ENCODE measurements at regions not wholly inside any gene's neighbourhood (a gene's known extent, or its start where the extent isn't known, plus 50 kb on each side); places are given as distances from the start of the nearest gene placed in this dataset.
"Not testable (repeated sequence)": the region's sequence is repeated elsewhere in the genome, so short reads cannot be mapped to it uniquely, and the experiment has no call there.

- H3K36me3 ChIP-seq (ENCODE audit: control insufficient read depth in 2 of 2, insufficient read depth in 2 of 2, low read length in 2 of 2) = no peaks in the 10 kb centered on the region
- no peak overlapping the region for H3K27ac ChIP-seq (ENCODE audit: low read length)
- no peak overlapping the region for H3K4me3 ChIP-seq (ENCODE audit: low read length in 2 of 2)
- peaks cover 3% of the 10 kb centered on the region for H3K4me1 ChIP-seq (ENCODE audit: control insufficient read depth, insufficient read depth, low read length)
- no peaks in the 10 kb centered on the region for H3K9me3 ChIP-seq (ENCODE audit: control insufficient read depth in 2 of 2, low read length in 2 of 2)
- H3K9ac ChIP-seq (ENCODE audit: low read length in 2 of 2) = no peak overlapping the region
- H3K27me3 ChIP-seq (ENCODE audit: control insufficient read depth in 1 of 2, insufficient read depth in 2 of 2, low read length in 2 of 2) = peaks cover 0 to 2% of the 10 kb centered on the region in 2 donors
Observed at GRCh38 chr20:40634891-40635290, 54.1 kb downstream of the MAFB start.

GRCh38 chr20:40633123-40633850, 55.7 kb downstream of the MAFB start:
- peaks cover 3% of the 10 kb centered on the region for H3K4me1 ChIP-seq (ENCODE audit: control insufficient read depth, insufficient read depth, low read length)
- H3K36me3 ChIP-seq (ENCODE audit: control insufficient read depth in 2 of 2, insufficient read depth in 2 of 2, low read length in 2 of 2) = no peaks in the 10 kb centered on the region
- no peak overlapping the region for H3K27ac ChIP-seq (ENCODE audit: low read length)
- no peaks in the 10 kb centered on the region for H3K9me3 ChIP-seq (ENCODE audit: control insufficient read depth in 2 of 2, low read length in 2 of 2)
- H3K4me3 ChIP-seq (ENCODE audit: low read length in 2 of 2) = no peak overlapping the region
- peaks cover 0 to 2% of the 10 kb centered on the region in 2 donors for H3K27me3 ChIP-seq (ENCODE audit: control insufficient read depth in 1 of 2, insufficient read depth in 2 of 2, low read length in 2 of 2)
- H3K9ac ChIP-seq (ENCODE audit: low read length in 2 of 2) = no peak overlapping the region

DNA sequence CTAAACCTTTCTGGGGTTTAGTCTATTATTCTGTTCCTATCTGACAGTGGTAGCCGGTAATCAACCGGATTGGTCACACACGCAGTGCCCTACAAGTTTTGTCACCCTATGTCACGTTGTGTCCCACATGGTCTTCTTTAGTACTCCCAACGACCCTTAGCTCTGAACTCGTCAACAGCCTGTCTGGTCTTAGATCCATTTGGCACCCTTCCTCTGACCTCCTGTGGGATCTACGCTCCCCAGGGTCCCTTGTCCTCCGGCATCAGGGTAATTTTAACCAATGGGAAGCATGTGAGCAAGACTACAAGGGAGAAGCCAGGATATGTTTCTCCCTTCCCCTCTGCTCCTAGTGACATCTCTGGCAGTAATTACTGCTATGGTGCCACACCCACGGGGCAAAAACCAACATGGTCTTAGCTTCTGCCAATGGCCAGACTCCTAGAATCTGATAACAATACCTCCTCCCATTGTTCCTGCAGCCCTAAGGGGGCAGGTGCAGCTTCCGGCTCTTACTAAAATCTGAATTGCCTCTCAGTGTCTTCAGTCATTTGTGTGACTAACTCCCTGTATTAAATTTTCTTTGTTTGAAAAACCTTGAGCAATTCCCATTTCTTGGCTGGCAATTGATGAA, 56.6 kb downstream of the MAFB start:
- Histone ChIP-seq H3K9ac (ENCODE audit: low read length in 2 of 2) (no peak overlapping the region), H3K27ac (ENCODE audit: low read length) (no peak overlapping the region), H3K36me3 (ENCODE audit: control insufficient read depth in 2 of 2, insufficient read depth in 2 of 2, low read length in 2 of 2) (no peaks in the 10 kb centered on the region), H3K4me3 (ENCODE audit: low read length in 2 of 2) (no peak overlapping the region), H3K4me1 (ENCODE audit: control insufficient read depth, insufficient read depth, low read length) (peaks cover 3% of the 10 kb centered on the region), H3K27me3 (ENCODE audit: control insufficient read depth in 1 of 2, insufficient read depth in 2 of 2, low read length in 2 of 2) (peaks cover 0 to 2% of the 10 kb centered on the region in 2 donors), H3K9me3 (ENCODE audit: control insufficient read depth in 2 of 2, low read length in 2 of 2) (no peaks in the 10 kb centered on the region)

DNA sequence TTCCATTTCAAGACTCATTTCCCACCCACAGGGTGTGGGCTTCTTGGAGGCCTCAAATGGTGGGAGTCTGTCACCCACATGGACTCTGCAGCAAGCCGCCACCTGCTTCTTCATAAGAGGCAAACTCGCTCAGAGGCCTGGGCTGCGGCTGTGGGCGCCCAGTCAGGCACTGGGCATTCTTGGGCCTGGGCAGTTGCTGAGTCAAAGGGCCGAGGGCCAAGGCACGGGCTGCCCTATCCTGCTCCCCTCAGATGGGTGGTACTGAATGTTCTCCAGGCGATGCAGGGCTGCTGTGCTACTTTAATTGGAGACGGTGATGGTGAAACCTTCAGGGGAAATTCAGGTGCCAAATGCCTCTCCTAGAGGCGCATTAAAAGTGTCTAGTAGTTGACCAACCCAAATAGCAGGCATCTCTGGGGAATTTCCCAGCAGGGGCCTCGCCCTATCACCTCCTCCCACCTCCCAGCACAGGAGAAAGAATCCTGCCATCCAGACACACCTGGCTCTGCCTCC, 57.9 kb downstream of the MAFB start:
- Histone ChIP-seq H3K36me3 (ENCODE audit: control insufficient read depth in 2 of 2, insufficient read depth in 2 of 2, low read length in 2 of 2) (no peaks in the 10 kb centered on the region), H3K4me1 (ENCODE audit: control insufficient read depth, insufficient read depth, low read length) (peaks cover 3% of the 10 kb centered on the region), H3K27ac (ENCODE audit: low read length) (no peak overlapping the region), H3K9ac (ENCODE audit: low read length in 2 of 2) (no peak overlapping the region), H3K4me3 (ENCODE audit: low read length in 2 of 2) (no peak overlapping the region), H3K27me3 (ENCODE audit: control insufficient read depth in 1 of 2, insufficient read depth in 2 of 2, low read length in 2 of 2) (no peaks in the 10 kb centered on the region), H3K9me3 (ENCODE audit: control insufficient read depth in 2 of 2, low read length in 2 of 2) (no peaks in the 10 kb centered on the region)

DNA sequence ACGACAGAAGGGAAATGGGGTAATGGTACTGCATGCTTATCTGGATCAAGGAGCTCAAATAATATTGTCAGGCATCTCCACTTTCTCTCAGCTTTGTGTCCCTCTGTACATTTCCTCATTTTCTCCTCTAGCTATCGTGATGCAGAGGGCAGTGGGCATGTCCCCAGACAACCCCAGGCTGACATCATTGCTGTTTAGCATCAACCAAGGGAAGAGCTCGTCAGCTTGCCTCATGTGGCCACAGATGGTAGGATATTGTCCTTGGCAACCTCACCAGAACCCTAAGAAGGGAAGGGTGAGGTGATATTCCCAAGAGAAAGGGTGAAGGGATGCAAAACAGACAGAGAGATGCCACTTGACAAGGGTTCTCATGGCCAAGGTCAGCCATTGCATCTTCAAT, 58.3 kb downstream of the MAFB start:
- Histone ChIP-seq H3K9me3 (ENCODE audit: control insufficient read depth in 2 of 2, low read length in 2 of 2) (no peaks in the 10 kb centered on the region), H3K4me1 (ENCODE audit: control insufficient read depth, insufficient read depth, low read length) (peaks cover 3% of the 10 kb centered on the region), H3K36me3 (ENCODE audit: control insufficient read depth in 2 of 2, insufficient read depth in 2 of 2, low read length in 2 of 2) (no peaks in the 10 kb centered on the region), H3K4me3 (ENCODE audit: low read length in 2 of 2) (no peak overlapping the region), H3K27ac (ENCODE audit: low read length) (no peak overlapping the region), H3K9ac (ENCODE audit: low read length in 2 of 2) (no peak overlapping the region), H3K27me3 (ENCODE audit: control insufficient read depth in 1 of 2, insufficient read depth in 2 of 2, low read length in 2 of 2) (no peaks in the 10 kb centered on the region)

DNA sequence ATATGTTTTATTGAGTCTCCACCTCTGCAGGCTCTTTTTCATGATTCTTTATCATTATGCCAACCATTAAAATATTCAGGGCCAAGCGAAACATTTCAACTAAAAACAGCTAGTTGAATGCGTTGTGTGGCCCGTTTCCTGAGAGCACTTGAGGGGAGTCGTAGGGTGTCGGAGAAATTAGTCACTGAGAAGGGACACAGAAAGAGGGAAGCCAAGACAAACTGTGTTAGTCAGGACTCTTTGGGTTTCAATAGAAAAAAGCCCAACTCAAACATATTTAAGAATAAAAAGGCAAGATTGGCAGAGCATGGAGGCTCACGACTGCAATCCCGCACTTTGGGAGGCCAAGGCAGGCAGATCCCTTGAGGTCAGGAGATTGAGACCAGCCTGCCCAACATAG, 58.9 kb downstream of the MAFB start:
- Histone ChIP-seq H3K4me1 (ENCODE audit: control insufficient read depth, insufficient read depth, low read length) (peaks cover 3% of the 10 kb centered on the region), H3K27ac (ENCODE audit: low read length) (no peak overlapping the region), H3K4me3 (ENCODE audit: low read length in 2 of 2) (no peak overlapping the region), H3K9ac (ENCODE audit: low read length in 2 of 2) (no peak overlapping the region), H3K36me3 (ENCODE audit: control insufficient read depth in 2 of 2, insufficient read depth in 2 of 2, low read length in 2 of 2) (no peaks in the 10 kb centered on the region), H3K27me3 (ENCODE audit: control insufficient read depth in 1 of 2, insufficient read depth in 2 of 2, low read length in 2 of 2) (no peaks in the 10 kb centered on the region), H3K9me3 (ENCODE audit: control insufficient read depth in 2 of 2, low read length in 2 of 2) (no peaks in the 10 kb centered on the region)

DNA sequence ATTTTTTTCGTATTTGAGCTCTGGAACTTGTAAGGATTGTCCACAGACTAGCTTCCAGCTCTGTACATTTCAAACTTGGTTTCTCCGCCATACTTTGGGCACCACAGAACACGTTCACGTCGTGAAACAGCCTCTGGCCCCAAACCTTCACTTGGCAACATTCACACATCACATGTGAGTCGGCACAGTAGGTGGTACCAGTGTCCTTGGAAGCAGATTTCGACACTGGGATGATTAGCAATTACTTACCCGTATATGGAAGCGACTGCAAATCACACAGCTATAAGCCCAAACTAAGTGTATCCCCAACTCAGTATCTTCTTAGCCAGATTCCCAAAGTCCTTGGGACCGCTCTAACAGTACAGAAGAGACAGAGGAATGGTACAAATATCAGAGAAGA, 60.2 kb downstream of the MAFB start:
- H3K9me3 ChIP-seq (ENCODE audit: control insufficient read depth in 2 of 2, low read length in 2 of 2) = no peaks in the 10 kb centered on the region
- no peak overlapping the region for H3K27ac ChIP-seq (ENCODE audit: low read length)
- H3K27me3 ChIP-seq (ENCODE audit: control insufficient read depth in 1 of 2, insufficient read depth in 2 of 2, low read length in 2 of 2) = no peaks in the 10 kb centered on the region
- no peak overlapping the region for H3K9ac ChIP-seq (ENCODE audit: low read length in 2 of 2)
- peaks cover 3% of the 10 kb centered on the region for H3K4me1 ChIP-seq (ENCODE audit: control insufficient read depth, insufficient read depth, low read length)
- no peak overlapping the region for H3K4me3 ChIP-seq (ENCODE audit: low read length in 2 of 2)
- no peaks in the 10 kb centered on the region for H3K36me3 ChIP-seq (ENCODE audit: control insufficient read depth in 2 of 2, insufficient read depth in 2 of 2, low read length in 2 of 2)

- not testable (repeated sequence) for H3K4me3 ChIP-seq (ENCODE audit: low read length in 2 of 2); H3K27ac ChIP-seq (ENCODE audit: low read length); H3K36me3 ChIP-seq (ENCODE audit: control insufficient read depth in 2 of 2, insufficient read depth in 2 of 2, low read length in 2 of 2); H3K4me1 ChIP-seq (ENCODE audit: control insufficient read depth, insufficient read depth, low read length); H3K9me3 ChIP-seq (ENCODE audit: control insufficient read depth in 2 of 2, low read length in 2 of 2); H3K9ac ChIP-seq (ENCODE audit: low read length in 2 of 2); H3K27me3 ChIP-seq (ENCODE audit: control insufficient read depth in 1 of 2, insufficient read depth in 2 of 2, low read length in 2 of 2)
Observed at GRCh38 chr20:40619053-40619452, 70.0 kb downstream of the MAFB start.

- H3K36me3 ChIP-seq (ENCODE audit: control insufficient read depth in 2 of 2, insufficient read depth in 2 of 2, low read length in 2 of 2) = no peaks in the 10 kb centered on the region
- no peak overlapping the region for H3K27ac ChIP-seq (ENCODE audit: low read length)
- H3K27me3 ChIP-seq (ENCODE audit: control insufficient read depth in 1 of 2, insufficient read depth in 2 of 2, low read length in 2 of 2) = peaks cover 0 to 2% of the 10 kb centered on the region in 2 donors
- H3K9me3 ChIP-seq (ENCODE audit: control insufficient read depth in 2 of 2, low read length in 2 of 2) = no peaks in the 10 kb centered on the region
- no peak overlapping the region for H3K9ac ChIP-seq (ENCODE audit: low read length in 2 of 2)
- no peaks in the 10 kb centered on the region for H3K4me1 ChIP-seq (ENCODE audit: control insufficient read depth, insufficient read depth, low read length)
- no peak overlapping the region for H3K4me3 ChIP-seq (ENCODE audit: low read length in 2 of 2)
Observed at GRCh38 chr20:40617594-40617993, 71.4 kb downstream of the MAFB start.

- no peaks in the 10 kb centered on the region for H3K9me3 ChIP-seq (ENCODE audit: control insufficient read depth in 2 of 2, low read length in 2 of 2)
- no peak overlapping the region for H3K27ac ChIP-seq (ENCODE audit: low read length)
- no peaks in the 10 kb centered on the region for H3K36me3 ChIP-seq (ENCODE audit: control insufficient read depth in 2 of 2, insufficient read depth in 2 of 2, low read length in 2 of 2)
- peaks cover 0 to 2% of the 10 kb centered on the region in 2 donors for H3K27me3 ChIP-seq (ENCODE audit: control insufficient read depth in 1 of 2, insufficient read depth in 2 of 2, low read length in 2 of 2)
- H3K4me3 ChIP-seq (ENCODE audit: low read length in 2 of 2) = no peak overlapping the region
- no peaks in the 10 kb centered on the region for H3K4me1 ChIP-seq (ENCODE audit: control insufficient read depth, insufficient read depth, low read length)
- no peak overlapping the region for H3K9ac ChIP-seq (ENCODE audit: low read length in 2 of 2)
Observed at GRCh38 chr20:40612837-40613236, 76.2 kb downstream of the MAFB start.

GRCh38 chr20:40612247-40612646, 76.8 kb downstream of the MAFB start:
- H3K4me1 ChIP-seq (ENCODE audit: control insufficient read depth, insufficient read depth, low read length) = no peaks in the 10 kb centered on the region

More at GRCh38 chr20:40612247-40612646, 76.8 kb downstream of the MAFB start:
- no peak overlapping the region for H3K27ac ChIP-seq (ENCODE audit: low read length)
- H3K9ac ChIP-seq (ENCODE audit: low read length in 2 of 2) = no peak overlapping the region
- H3K27me3 ChIP-seq (ENCODE audit: control insufficient read depth in 1 of 2, insufficient read depth in 2 of 2, low read length in 2 of 2) = no peaks in the 10 kb centered on the region
- no peak overlapping the region for H3K4me3 ChIP-seq (ENCODE audit: low read length in 2 of 2)
- no peaks in the 10 kb centered on the region for H3K9me3 ChIP-seq (ENCODE audit: control insufficient read depth in 2 of 2, low read length in 2 of 2)
- no peaks in the 10 kb centered on the region for H3K36me3 ChIP-seq (ENCODE audit: control insufficient read depth in 2 of 2, insufficient read depth in 2 of 2, low read length in 2 of 2)
